NT2/D1 (cell line): ENCODE measurements at regions not wholly inside any gene's neighbourhood (a gene's known extent, or its start where the extent isn't known, plus 50 kb on each side); places are given as distances from the start of the nearest gene placed in this dataset.

Experiments used
- YY1 ChIP-seq: IDR thresholded peaks from 2 replicates; pipeline ENCODE4 v1.6.1; 2011; ENCODE audit not compliant: insufficient read length, insufficient read depth
- ZNF274 ChIP-seq: IDR thresholded peaks from 2 replicates; pipeline ENCODE4 v1.6.1; 2011; ENCODE audit warnings: mild to moderate bottlenecking, low read depth, low read length

GRCh38 chr2:63785096-63785495 lies 56.6 kb upstream of the UGP2 start:
- TF ChIP-seq YY1 (no peak), ZNF274 (no peak)
